ENCODE measurements at regions not wholly inside any gene's neighbourhood (a gene's known extent, or its start where the extent isn't known, plus 50 kb on each side); places are given as distances from the start of the nearest gene placed in this dataset.

- TF ChIP-seq REST (IDR thresholded peaks at IDR 0.05; ENCODE audit: low read depth, low read length) (no peak), CTCF (IDR thresholded peaks at IDR 0.05) (no peak), RFX5 (IDR thresholded peaks at IDR 0.05; ENCODE audit: low read length) (no peak), SIN3A (IDR thresholded peaks at IDR 0.05; ENCODE audit: borderline replicate concordance, low read depth, low read length) (no peak), USF2 (IDR thresholded peaks at IDR 0.05; ENCODE audit: borderline replicate concordance, low read depth, low read length) (no peak), TCF12 (IDR thresholded peaks at IDR 0.05) (no peak), EP300 (IDR thresholded peaks at IDR 0.05; ENCODE audit: borderline replicate concordance in 1 of 2, low read depth in 1 of 2, low read length in 1 of 2) (no peak), ZBTB33 (IDR thresholded peaks at IDR 0.05; ENCODE audit: borderline replicate concordance, low read depth) (no peak), MAX (IDR thresholded peaks at IDR 0.05; ENCODE audit: low read depth) (no peak), YY1 (IDR thresholded peaks at IDR 0.05; ENCODE audit: low read depth) (no peak), FOXM1 (IDR thresholded peaks at IDR 0.05; ENCODE audit: low read depth) (no peak)
Measured at GRCh38 chr11:115611343-115611742, 107.1 kb upstream of the CADM1 start.

Data from SK-N-SH (cell line).